ENCODE measurements at regions not wholly inside any gene's neighbourhood (a gene's known extent, or its start where the extent isn't known, plus 50 kb on each side); places are given as distances from the start of the nearest gene placed in this dataset.

DNA sequence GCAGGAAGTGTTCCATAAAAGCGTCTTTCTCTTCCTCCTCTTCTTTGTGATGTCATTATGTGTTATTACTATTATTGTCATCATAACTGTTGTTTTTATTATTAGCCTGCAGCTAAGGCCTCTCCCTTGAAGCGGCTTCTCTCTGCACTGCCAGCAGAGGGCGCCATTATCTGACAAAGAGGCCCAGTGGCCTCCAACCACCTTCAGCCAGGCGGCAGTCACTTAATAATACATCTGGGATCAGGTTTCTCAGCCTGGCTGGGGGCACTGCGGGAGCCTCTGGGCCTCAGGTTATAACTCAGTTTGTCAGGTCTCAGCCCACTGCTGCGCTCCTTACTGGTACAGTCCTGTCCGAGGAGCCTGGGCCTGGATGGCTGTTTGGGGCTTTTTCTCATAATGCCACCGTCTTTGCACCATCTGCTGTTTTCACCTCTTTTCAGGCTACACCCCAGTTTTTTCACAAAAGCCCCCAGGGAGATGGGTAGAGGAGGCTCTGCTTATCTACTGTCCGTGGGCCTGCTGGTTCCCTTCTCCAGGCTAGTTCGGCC lies 281.9 kb downstream of the NSG2 start (continued):
- peak; percentile 74 to 84 (median 81) for TF ChIP-seq CTCF (IDR thresholded peaks at IDR 0.05 in 2 of 3, conservative IDR thresholded peaks at IDR 0.05 in 1 of 3; ENCODE audit: control insufficient read depth in 2 of 3, extremely low read depth in 1 of 3, insufficient read depth in 1 of 3, low read depth in 3 of 3, low read length in 3 of 3)
- TF ChIP-seq, protein P1, sequence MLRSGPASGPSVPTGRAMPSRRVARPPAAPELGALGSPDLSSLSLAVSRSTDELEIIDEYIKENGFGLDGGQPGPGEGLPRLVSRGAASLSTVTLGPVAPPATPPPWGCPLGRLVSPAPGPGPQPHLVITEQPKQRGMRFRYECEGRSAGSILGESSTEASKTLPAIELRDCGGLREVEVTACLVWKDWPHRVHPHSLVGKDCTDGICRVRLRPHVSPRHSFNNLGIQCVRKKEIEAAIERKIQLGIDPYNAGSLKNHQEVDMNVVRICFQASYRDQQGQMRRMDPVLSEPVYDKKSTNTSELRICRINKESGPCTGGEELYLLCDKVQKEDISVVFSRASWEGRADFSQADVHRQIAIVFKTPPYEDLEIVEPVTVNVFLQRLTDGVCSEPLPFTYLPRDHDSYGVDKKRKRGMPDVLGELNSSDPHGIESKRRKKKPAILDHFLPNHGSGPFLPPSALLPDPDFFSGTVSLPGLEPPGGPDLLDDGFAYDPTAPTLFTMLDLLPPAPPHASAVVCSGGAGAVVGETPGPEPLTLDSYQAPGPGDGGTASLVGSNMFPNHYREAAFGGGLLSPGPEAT (IDR thresholded peaks at IDR 0.05; ENCODE audit: low read depth): no peak
- peak; percentile 60 for TF ChIP-seq RAD21 (IDR thresholded peaks at IDR 0.05; ENCODE audit: insufficient read depth, low read depth, low read length)
- TF ChIP-seq YY1 (IDR thresholded peaks at IDR 0.05; ENCODE audit: low read depth, low read length): 0 out of 2 replicates have a peak, but pooled peaks have one; percentile 19
- TF ChIP-seq CBX5 (IDR thresholded peaks at IDR 0.05; ENCODE audit: low read depth): no peak
- peak; percentile 14; the same call in 1 of the 2 replicates for TF ChIP-seq ATF7 (IDR thresholded peaks at IDR 0.05; ENCODE audit: low read depth)

DNA sequence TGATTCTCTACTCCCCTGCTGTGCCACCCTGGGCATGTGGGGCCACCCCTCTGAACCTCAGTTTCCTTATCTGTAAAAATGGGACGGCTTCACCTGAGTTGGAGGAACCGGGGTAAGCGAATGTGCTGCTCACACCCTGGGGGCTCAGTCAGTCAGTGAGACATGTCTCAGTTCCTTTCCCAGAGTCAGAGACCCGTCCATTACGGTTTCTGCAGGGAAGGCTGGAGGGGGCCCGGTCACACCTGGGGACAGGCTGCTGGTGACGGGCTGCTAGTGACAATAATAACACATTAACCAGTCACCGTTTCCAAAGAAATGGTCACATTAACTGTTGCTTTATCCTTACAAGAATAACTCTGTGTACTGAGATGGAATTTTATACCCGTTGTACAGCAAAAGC lies 282.4 kb downstream of the NSG2 start:
- no peak overlapping the region for H3K4me2 ChIP-seq (ENCODE audit: control insufficient read depth, insufficient read depth)
- ATAC-seq (no peak), DNase-seq (ENCODE audit: low read depth, low spot score) (no peak), FAIRE-seq (no peak)
- no peak overlapping the region for H3K4me3 ChIP-seq
- no peaks in the 10 kb centered on the region; the same call in 2 of the 3 replicates for H3K9me3 ChIP-seq (replicated peaks; ENCODE audit: control insufficient read depth, insufficient read depth, low read length)
- in situ Hi-C loops (cut with MboI): no loop called here
- H3K9ac ChIP-seq (ENCODE audit: control insufficient read depth, insufficient read depth, low read length): no peak overlapping the region
- 61% methylated on average over 9 of the region's 9 CpGs for WGBS (ENCODE audit: insufficient coverage, insufficient replicate concordance, low lambda C conversion rate, missing lambda C conversion rate)
- H3K27ac ChIP-seq (ENCODE audit: control insufficient read depth, insufficient read depth): no peak overlapping the region
- ChIA-PET SMC1A (ENCODE audit: uncharacterized antibody, unreplicated experiment) (interaction anchor here (1.8 kb wide), 1 partner anchor 91 kb away, joined by 5 read pairs; no protein-coding TSS in a partner anchor), RAD21 (ENCODE audit: unreplicated experiment) (interaction anchor here (2.4 kb wide), 1 partner anchor 465 kb away, joined by 8 read pairs; no protein-coding TSS in a partner anchor), POLR2A (no interaction called here), CTCF (interaction anchor here (1.6 kb wide), 1 partner anchor 466 kb away, joined by 4 read pairs; no protein-coding TSS in a partner anchor)
- no peak overlapping the region for H2AFZ ChIP-seq (ENCODE audit: control insufficient read depth, low read depth, low read length)
- H3K79me2 ChIP-seq (ENCODE audit: control insufficient read depth, insufficient read depth, low read length): no peaks in the 10 kb centered on the region
- intact Hi-C loops (cut with micrococcal nuclease; ENCODE audit: unreplicated experiment): loop anchor here (5.0 kb wide), 1 partner anchor 609 kb away; no protein-coding TSS in a partner anchor
- TF ChIP-seq FOXM1 (IDR thresholded peaks at IDR 0.05; ENCODE audit: low read depth, low read length) (no peak), CBX3 (IDR thresholded peaks at IDR 0.05; ENCODE audit: borderline replicate concordance, low read depth) (no peak), LARP7 (IDR thresholded peaks at IDR 0.05) (no peak), USF1 (IDR thresholded peaks at IDR 0.05; ENCODE audit: borderline replicate concordance, extremely low read length, insufficient read depth, low read depth, low read length) (no peak)
- no peaks in the 10 kb centered on the region; a peak in 1 of 4 replicates for H3K27me3 ChIP-seq (replicated peaks in 1 of 2; ENCODE audit: control insufficient read depth in 2 of 2, insufficient read depth in 2 of 2, low read length in 1 of 2)
- no peaks in the 10 kb centered on the region for H3K36me3 ChIP-seq (ENCODE audit: control insufficient read depth in 2 of 2, insufficient read depth in 2 of 2, low read length in 1 of 2)
- no TSS peak for BruUV-seq (replicated peaks)
- H4K20me1 ChIP-seq (ENCODE audit: control insufficient read depth, insufficient read depth): no peaks in the 10 kb centered on the region
- no peaks in the 10 kb centered on the region for H3K4me1 ChIP-seq (ENCODE audit: control insufficient read depth, insufficient read depth, low read length)

Data from GM12878 (cell line).